Activated naive CD4-positive, alpha-beta T cell treated with anti-CD3 and anti-CD28 coated beads, Interleukin-2, amount 10 ng/mL, durations not matched to agents 7 days and 5 days (primary cell): ENCODE measurements at regions not wholly inside any gene's neighbourhood (a gene's known extent, or its start where the extent isn't known, plus 50 kb on each side); places are given as distances from the start of the nearest gene placed in this dataset.

Experiments
- CTCF ChIA-PET: fragments of 350-600 bp; sonication (Branson Sonifier 250); formaldehyde crosslinking; loops from one replicate; lab custom pipeline; 2021; ENCODE audit warnings: antibody characterized with exemption; lab: Charles Lee
- DNase-seq: peaks from one replicate; pipeline ENCODE4 v3.0.0-alpha.2; 2020
- H3K27ac Mint-ChIP-seq: one replicate; pipeline ENCODE4 v1.8.0; 2021; ENCODE audit warnings: mild to moderate bottlenecking, moderate library complexity, mixed read lengths
- H3K27me3 Mint-ChIP-seq: one replicate; pipeline ENCODE4 v1.8.0; 2021; ENCODE audit warnings: mild to moderate bottlenecking, mixed read lengths
- H3K36me3 Mint-ChIP-seq: one replicate; pipeline ENCODE4 v1.8.0; 2021; ENCODE audit warnings: mixed read lengths
- H3K4me1 Mint-ChIP-seq: one replicate; pipeline ENCODE4 v1.8.0; 2021; ENCODE audit warnings: mixed read lengths
- H3K4me3 Mint-ChIP-seq: one replicate; pipeline ENCODE4 v1.8.0; 2021; ENCODE audit warnings: mild to moderate bottlenecking, moderate library complexity, mixed read lengths
- H3K9me3 Mint-ChIP-seq: one replicate; pipeline ENCODE4 v1.8.0; 2021; ENCODE audit warnings: mixed read lengths

DNA sequence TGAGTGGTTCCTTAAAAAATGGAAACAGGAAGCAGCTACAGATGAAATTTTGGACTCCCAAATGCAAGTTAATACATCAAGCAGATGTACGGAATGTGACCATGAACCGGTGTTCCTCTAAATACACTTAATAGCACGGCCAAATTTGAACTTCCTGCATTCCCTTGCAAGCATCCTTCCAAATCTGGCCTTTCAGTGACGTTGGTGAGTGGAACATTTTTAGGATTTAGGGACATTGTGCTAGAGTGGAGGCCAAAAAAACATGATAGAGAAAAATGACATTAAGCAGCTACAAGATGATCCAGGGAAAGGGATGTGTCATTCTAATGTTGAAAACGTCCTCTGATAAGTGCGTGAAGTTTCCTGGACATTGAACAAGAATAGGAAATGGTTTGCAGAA, 62.1 kb downstream of the CTAGE1 start:
- no peak overlapping the region for H3K4me3 Mint-ChIP-seq
- H3K27me3 Mint-ChIP-seq: no peaks in the 10 kb centered on the region
- no peaks in the 10 kb centered on the region for H3K4me1 Mint-ChIP-seq
- CTCF ChIA-PET: no interaction called here
- H3K9me3 Mint-ChIP-seq: no peaks in the 10 kb centered on the region
- no peak overlapping the region for H3K27ac Mint-ChIP-seq
- no peaks in the 10 kb centered on the region for H3K36me3 Mint-ChIP-seq
- no peak for DNase-seq

- Mint-ChIP-seq H3K9me3 (no peaks in the 10 kb centered on the region), H3K4me3 (no peak overlapping the region), H3K27ac (no peak overlapping the region), H3K27me3 (peaks cover 2% of the 10 kb centered on the region), H3K4me1 (no peaks in the 10 kb centered on the region), H3K36me3 (no peaks in the 10 kb centered on the region)
- no peak for DNase-seq
- CTCF ChIA-PET: no interaction called here
These were observed 62.6 kb downstream of the CTAGE1 start for GRCh38 chr18:22355069-22355468.

DNA sequence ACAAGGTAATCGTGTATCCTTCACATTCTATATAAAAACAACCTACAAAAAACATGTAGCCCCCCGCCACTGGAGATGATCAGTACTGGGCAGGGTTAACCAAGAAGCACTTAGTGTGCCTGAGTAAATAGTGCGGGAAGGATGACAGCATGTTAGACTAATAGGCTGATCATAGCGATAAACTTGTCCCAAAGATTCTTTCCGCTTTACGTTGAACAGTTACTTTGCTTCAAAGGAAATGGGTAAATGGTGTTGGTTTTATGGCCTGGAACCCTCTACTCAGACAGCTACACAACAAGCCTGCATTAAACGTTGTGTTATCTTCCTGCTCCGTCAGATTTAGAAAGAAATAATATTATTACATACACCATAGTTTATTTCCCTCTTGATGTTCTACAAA, 67.7 kb downstream of the CTAGE1 start:
- H3K27me3 Mint-ChIP-seq: peaks cover 48% of the 10 kb centered on the region
- H3K27ac Mint-ChIP-seq: no peak overlapping the region

DNA sequence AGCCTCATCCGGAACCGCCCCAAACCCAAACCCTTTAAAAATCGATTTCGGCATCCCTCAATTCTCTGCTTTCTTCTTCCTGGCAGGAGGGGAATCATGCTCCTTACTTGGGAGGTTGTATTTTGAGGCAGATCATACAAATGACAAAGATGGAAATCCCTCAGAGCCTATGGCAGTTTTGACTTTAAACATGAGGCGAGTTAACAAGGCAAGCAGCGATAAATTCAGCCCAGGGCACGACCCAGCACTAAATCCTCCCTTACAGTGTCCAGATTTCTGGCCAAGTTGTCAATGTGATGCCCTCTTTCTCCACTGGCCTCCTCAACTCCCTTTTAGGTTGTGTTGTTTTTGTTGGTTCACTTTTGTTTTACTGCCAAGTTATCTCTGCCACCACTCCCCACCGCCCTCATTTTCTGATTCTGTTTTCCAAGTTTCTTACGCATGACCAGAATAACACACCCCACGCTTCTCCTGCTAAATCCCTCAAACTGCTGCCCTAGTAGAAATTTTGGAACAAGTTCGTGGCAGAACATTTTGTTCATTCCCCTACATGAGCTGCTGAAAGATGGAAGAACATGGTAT, 68.3 kb downstream of the CTAGE1 start:
- no peaks in the 10 kb centered on the region for H3K9me3 Mint-ChIP-seq
- CTCF ChIA-PET: no interaction called here
- peaks cover 14% of the 10 kb centered on the region for H3K4me1 Mint-ChIP-seq
- peaks cover 2% of the 10 kb centered on the region for H3K36me3 Mint-ChIP-seq
- no peak for DNase-seq
- H3K27me3 Mint-ChIP-seq: peaks cover 48% of the 10 kb centered on the region
- no peak overlapping the region for H3K27ac Mint-ChIP-seq
- H3K4me3 Mint-ChIP-seq: peak overlapping the region; percentile 7

More for the DNA sequence above, 67.7 kb downstream of the CTAGE1 start:
- Mint-ChIP-seq H3K4me3 (no peak overlapping the region), H3K36me3 (peaks cover 2% of the 10 kb centered on the region), H3K4me1 (peaks cover 14% of the 10 kb centered on the region), H3K9me3 (no peaks in the 10 kb centered on the region)
- CTCF ChIA-PET: no interaction called here
- DNase-seq: no peak

GRCh38 chr18:22348521-22349316, 69.0 kb downstream of the CTAGE1 start:
- Mint-ChIP-seq H3K4me3 (peak overlapping the region; percentile 41), H3K36me3 (peaks cover 2% of the 10 kb centered on the region), H3K27me3 (peaks cover 48% of the 10 kb centered on the region), H3K4me1 (peaks cover 14% of the 10 kb centered on the region), H3K9me3 (no peaks in the 10 kb centered on the region), H3K27ac (no peak overlapping the region)
- CTCF ChIA-PET: no interaction called here
- no peak for DNase-seq

DNA sequence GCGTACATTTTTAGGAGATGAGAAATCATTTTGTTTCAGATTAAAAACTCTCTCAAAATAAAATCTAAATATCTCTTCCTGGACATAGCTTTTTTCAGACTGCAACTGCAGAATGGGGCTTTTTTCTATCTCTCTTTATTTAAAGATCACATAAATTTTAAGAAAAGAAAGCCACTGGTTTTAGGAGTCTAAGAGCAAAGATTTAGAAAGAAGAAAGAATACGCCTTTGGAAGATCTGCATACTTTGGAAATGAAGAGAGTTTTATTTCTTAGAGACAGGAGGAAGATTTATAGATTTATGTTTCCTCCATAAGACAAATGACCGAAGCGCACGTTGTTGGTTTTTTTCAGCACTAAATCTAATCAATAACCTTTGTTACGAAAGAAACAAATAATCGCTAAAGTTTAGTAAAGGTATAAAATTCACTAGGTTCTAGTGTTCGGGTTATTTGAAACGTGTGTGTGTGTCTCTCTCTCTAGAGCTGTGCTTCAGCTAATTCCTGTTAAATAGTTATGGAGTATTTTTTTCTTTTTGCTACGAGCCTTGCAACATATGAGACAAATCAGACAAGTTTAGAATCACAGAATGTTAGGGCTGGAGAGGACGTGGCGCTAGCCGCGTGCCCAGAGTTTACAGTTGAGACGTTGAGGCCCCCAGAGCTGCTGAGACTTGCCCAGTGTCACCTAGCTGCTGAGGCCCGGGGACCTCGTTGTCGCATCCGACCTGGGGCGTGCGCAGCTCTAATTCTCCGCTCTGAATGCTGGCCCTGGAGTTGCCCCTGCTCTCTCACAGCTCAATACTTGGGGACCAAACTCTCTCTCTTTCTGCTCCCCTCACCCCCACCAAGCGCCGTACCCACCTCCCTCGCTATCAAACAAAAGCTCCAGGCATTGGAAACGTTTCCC, 69.9 kb downstream of the CTAGE1 start:
- CTCF ChIA-PET: no interaction called here
- Mint-ChIP-seq H3K36me3 (peaks cover 2% of the 10 kb centered on the region), H3K4me3 (peak overlapping the region; percentile 52), H3K9me3 (no peaks in the 10 kb centered on the region), H3K27me3 (peaks cover 48% of the 10 kb centered on the region), H3K4me1 (peaks cover 14% of the 10 kb centered on the region), H3K27ac (peak overlapping the region; percentile 65)
- no peak for DNase-seq

GRCh38 chr18:22346953-22347605, 70.6 kb downstream of the CTAGE1 start:
- H3K27me3 Mint-ChIP-seq: peaks cover 48% of the 10 kb centered on the region
- H3K4me1 Mint-ChIP-seq: peaks cover 14% of the 10 kb centered on the region
- peaks cover 2% of the 10 kb centered on the region for H3K36me3 Mint-ChIP-seq
- H3K4me3 Mint-ChIP-seq: no peak overlapping the region
- no peaks in the 10 kb centered on the region for H3K9me3 Mint-ChIP-seq
- no peak overlapping the region for H3K27ac Mint-ChIP-seq
- no peak for DNase-seq
- CTCF ChIA-PET: no interaction called here

GRCh38 chr18:22346401-22346952, 71.2 kb downstream of the CTAGE1 start:
- Mint-ChIP-seq H3K4me3 (peak overlapping the region; percentile 38), H3K27ac (no peak overlapping the region), H3K27me3 (peaks cover 48% of the 10 kb centered on the region), H3K9me3 (no peaks in the 10 kb centered on the region), H3K36me3 (peaks cover 2% of the 10 kb centered on the region), H3K4me1 (peaks cover 14% of the 10 kb centered on the region)
- CTCF ChIA-PET: no interaction called here
- DNase-seq: no peak

DNA sequence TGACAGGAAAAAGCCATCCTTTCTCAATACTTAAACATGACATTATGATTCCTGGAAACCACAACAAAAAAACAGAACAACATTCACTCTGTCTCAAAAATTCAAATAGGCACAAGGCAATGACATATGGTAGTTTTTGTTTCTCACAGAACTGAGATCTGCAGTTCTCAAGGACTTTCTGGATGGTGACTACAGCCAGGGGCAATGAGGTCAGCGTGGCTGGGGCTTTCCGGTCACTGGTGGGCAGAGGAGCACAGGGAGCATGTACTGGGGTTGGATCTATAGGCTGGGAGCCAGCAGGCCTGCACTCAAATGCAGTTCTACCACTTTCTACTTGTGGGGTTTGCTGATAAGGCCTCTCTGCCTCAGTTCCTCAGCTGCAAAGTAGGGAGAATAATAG, 72.0 kb downstream of the CTAGE1 start:
- CTCF ChIA-PET: no interaction called here
- peaks cover 48% of the 10 kb centered on the region for H3K27me3 Mint-ChIP-seq
- peaks cover 14% of the 10 kb centered on the region for H3K4me1 Mint-ChIP-seq
- no peak for DNase-seq
- H3K27ac Mint-ChIP-seq: peak overlapping the region; percentile 74
- H3K9me3 Mint-ChIP-seq: no peaks in the 10 kb centered on the region
- H3K4me3 Mint-ChIP-seq: no peak overlapping the region
- peaks cover 2% of the 10 kb centered on the region for H3K36me3 Mint-ChIP-seq

DNA sequence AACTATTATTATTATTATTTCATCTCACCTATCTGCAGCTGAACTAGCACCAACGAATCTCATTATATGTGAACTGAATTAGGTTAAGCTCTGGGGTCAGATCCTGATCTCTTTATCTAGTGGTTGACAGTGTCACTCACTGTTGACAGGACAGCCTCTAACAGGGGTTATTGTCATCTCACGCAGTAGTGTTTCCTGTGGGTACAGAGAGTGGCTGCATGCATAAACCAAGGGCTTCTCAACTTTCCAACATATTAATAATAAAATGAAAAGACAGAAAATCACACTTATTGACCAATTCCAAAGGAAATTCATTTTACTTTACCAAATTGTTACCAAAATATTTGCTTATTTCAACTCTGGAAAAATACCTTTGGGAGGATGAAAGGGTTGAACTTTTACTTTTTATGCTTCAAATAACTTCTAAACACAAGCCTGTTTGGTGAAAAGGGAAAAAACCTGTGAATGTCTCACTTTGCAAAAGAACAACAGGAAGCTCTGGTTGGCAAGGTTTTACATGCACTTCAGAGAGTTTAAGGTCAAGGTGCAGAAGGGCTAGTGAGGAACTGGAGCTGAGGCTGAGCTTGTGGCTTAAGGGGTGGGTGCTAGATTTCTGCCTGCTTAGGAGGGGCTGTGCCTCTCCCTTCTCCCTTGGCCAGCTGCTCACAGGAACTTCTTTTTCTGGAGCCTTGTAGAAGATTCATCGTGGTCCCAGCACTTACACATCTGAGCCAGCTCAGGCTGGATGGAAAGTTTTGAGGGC, 72.6 kb downstream of the CTAGE1 start:
- H3K4me1 Mint-ChIP-seq: peaks cover 14% of the 10 kb centered on the region

DNA sequence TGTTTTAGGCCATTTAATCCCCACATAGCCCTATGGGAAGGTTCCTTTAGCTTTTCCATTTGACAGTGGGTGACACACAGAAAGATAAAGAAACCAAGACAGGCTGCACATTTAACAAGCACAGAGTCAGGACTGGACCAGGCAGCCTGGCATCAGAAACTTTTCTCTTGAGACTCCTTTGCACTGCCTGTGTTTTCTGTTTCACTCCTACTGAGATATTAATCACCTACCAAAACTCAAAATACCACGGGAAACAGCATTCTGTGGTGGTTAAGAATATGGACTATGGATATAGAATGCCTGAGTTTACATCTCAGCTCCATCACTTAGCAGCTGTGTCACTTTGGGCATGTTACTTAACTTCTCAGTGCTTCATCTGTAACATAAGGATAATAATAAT, 73.3 kb downstream of the CTAGE1 start:
- Mint-ChIP-seq H3K27me3 (peaks cover 40% of the 10 kb centered on the region), H3K4me1 (peaks cover 14% of the 10 kb centered on the region), H3K27ac (peak overlapping the region; percentile 74), H3K9me3 (no peaks in the 10 kb centered on the region), H3K36me3 (peaks cover 2% of the 10 kb centered on the region), H3K4me3 (no peak overlapping the region)
- CTCF ChIA-PET: interaction anchor here (1.0 kb wide), 1 partner anchor 34 kb away, joined by 3 read pairs; no protein-coding TSS in a partner anchor
- no peak for DNase-seq

More for the DNA sequence above, 72.6 kb downstream of the CTAGE1 start:
- Mint-ChIP-seq H3K27ac (peak overlapping the region; percentile 74), H3K36me3 (peaks cover 2% of the 10 kb centered on the region), H3K4me3 (no peak overlapping the region), H3K9me3 (no peaks in the 10 kb centered on the region), H3K27me3 (peaks cover 46% of the 10 kb centered on the region)
- DNase-seq: no peak
- CTCF ChIA-PET: interaction anchor here (1.0 kb wide), 1 partner anchor 33 kb away, joined by 3 read pairs; no protein-coding TSS in a partner anchor

DNA sequence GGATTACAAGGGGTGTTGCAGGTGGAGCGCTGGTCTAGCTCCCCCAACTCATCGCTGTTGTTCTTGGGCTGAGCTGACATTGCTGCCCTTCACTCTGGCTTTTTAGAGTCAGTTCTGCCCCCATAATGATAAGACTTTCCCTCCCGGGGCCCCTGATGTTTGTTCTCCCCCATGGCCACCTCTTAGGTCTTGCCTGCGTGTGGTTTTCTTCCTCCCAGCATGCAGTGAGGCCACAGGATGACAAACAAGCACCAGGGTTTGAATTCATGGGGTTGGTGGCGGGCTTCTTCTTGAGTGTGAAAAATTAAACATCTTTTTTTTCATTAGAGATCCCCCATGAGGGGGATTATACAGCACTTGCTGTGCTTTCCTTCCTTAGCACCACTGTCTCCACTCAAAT, 74.1 kb downstream of the CTAGE1 start:
- Mint-ChIP-seq H3K36me3 (peaks cover 2% of the 10 kb centered on the region), H3K27ac (peak overlapping the region; percentile 74), H3K4me3 (no peak overlapping the region), H3K27me3 (peaks cover 31% of the 10 kb centered on the region), H3K4me1 (peaks cover 11% of the 10 kb centered on the region), H3K9me3 (no peaks in the 10 kb centered on the region)
- no peak for DNase-seq
- CTCF ChIA-PET: no interaction called here

DNA sequence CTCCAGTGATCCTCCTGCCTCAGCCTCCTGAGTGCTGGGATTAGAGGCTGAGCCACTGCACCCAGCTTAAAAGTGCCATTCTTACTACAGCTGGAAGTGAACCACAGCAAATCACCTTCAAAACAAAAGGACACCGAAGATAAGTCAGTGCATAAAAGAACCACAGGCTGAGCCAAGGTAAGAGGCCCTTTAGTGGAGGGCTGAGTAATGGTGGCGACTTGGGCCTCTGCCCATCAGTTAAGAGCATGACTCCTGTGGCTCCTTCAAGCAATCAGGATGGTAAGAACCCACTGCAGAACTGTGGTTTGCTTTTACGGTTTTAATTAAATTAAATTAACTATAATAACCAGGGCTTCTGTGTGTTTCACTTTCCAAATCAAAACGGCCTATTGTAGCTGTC, 75.1 kb downstream of the CTAGE1 start:
- peaks cover 2% of the 10 kb centered on the region for H3K36me3 Mint-ChIP-seq
- no peak for DNase-seq
- peaks cover 22% of the 10 kb centered on the region for H3K27me3 Mint-ChIP-seq
- peak overlapping the region; percentile 25 for H3K27ac Mint-ChIP-seq
- peaks cover 14% of the 10 kb centered on the region for H3K4me1 Mint-ChIP-seq
- no peak overlapping the region for H3K4me3 Mint-ChIP-seq
- CTCF ChIA-PET: no interaction called here
- H3K9me3 Mint-ChIP-seq: no peaks in the 10 kb centered on the region
